ENCODE measurements at regions not wholly inside any gene's neighbourhood (a gene's known extent, or its start where the extent isn't known, plus 50 kb on each side); places are given as distances from the start of the nearest gene placed in this dataset.

- Histone ChIP-seq H3K27me3 (ENCODE audit: insufficient read depth, low read length, poor library complexity) (no peaks in the 10 kb centered on the region), H3K4me2 (ENCODE audit: insufficient read depth, low read length) (no peak overlapping the region), H3K9ac (ENCODE audit: low read depth, low read length) (no peak overlapping the region), H3K36me3 (ENCODE audit: insufficient read depth, low read length) (no peaks in the 10 kb centered on the region), H2AFZ (ENCODE audit: low read depth, low read length) (no peak overlapping the region), H3K27ac (ENCODE audit: low read length) (no peak overlapping the region), H3K9me3 (ENCODE audit: insufficient read depth, low read length, severe bottlenecking) (peaks cover 4% of the 10 kb centered on the region), H3K4me3 (ENCODE audit: low read depth in 1 of 2, low read length in 2 of 2) (no peak overlapping the region), H3K4me1 (ENCODE audit: insufficient read depth, low read length) (no peaks in the 10 kb centered on the region), H3K79me2 (ENCODE audit: insufficient read depth, low read length) (no peaks in the 10 kb centered on the region), H4K20me1 (ENCODE audit: insufficient read depth, low read length) (no peaks in the 10 kb centered on the region)
- ATAC-seq (ENCODE audit: insufficient read depth, low read depth) (no peak), DNase-seq (no peak)
- TF ChIP-seq EZH2 (IDR thresholded peaks at IDR 0.05; ENCODE audit: borderline replicate concordance, low read depth, low read length, severe bottlenecking) (no peak), CTCF (IDR thresholded peaks at IDR 0.05; ENCODE audit: borderline replicate concordance, extremely low read depth, low read length, poor library complexity, severe bottlenecking) (no peak)
These were observed 101.7 kb downstream of the BMS1 start for GRCh38 chr10:42883993-42884983.

- H3K27me3 ChIP-seq (ENCODE audit: insufficient read depth, low read length, poor library complexity), result no peaks in the 10 kb centered on the region
- H3K27ac ChIP-seq (ENCODE audit: low read length), result no peak overlapping the region
- ATAC-seq (ENCODE audit: insufficient read depth, low read depth) (no peak), DNase-seq (no peak)
- H3K9ac ChIP-seq (ENCODE audit: low read depth, low read length), result no peak overlapping the region
- H3K4me1 ChIP-seq (ENCODE audit: insufficient read depth, low read length), result no peaks in the 10 kb centered on the region
- no peaks in the 10 kb centered on the region for H3K79me2 ChIP-seq (ENCODE audit: insufficient read depth, low read length)
- no peaks in the 10 kb centered on the region for H3K36me3 ChIP-seq (ENCODE audit: insufficient read depth, low read length)
- TF ChIP-seq CTCF (IDR thresholded peaks at IDR 0.05; ENCODE audit: borderline replicate concordance, extremely low read depth, low read length, poor library complexity, severe bottlenecking), result no peak
- no peak for TF ChIP-seq EZH2 (IDR thresholded peaks at IDR 0.05; ENCODE audit: borderline replicate concordance, low read depth, low read length, severe bottlenecking)
- H3K9me3 ChIP-seq (ENCODE audit: insufficient read depth, low read length, severe bottlenecking), result peaks cover 4% of the 10 kb centered on the region
- no peaks in the 10 kb centered on the region for H4K20me1 ChIP-seq (ENCODE audit: insufficient read depth, low read length)
- no peak overlapping the region for H2AFZ ChIP-seq (ENCODE audit: low read depth, low read length)
- no peak overlapping the region for H3K4me2 ChIP-seq (ENCODE audit: insufficient read depth, low read length)
- no peak overlapping the region for H3K4me3 ChIP-seq (ENCODE audit: low read depth in 1 of 2, low read length in 2 of 2)
These were observed 103.1 kb downstream of the BMS1 start for GRCh38 chr10:42885491-42886270.

GRCh38 chr10:42887734-42888503, 105.3 kb downstream of the BMS1 start:
- Histone ChIP-seq H2AFZ (ENCODE audit: low read depth, low read length) (no peak overlapping the region), H3K9me3 (ENCODE audit: insufficient read depth, low read length, severe bottlenecking) (no peaks in the 10 kb centered on the region), H3K27me3 (ENCODE audit: insufficient read depth, low read length, poor library complexity) (no peaks in the 10 kb centered on the region), H4K20me1 (ENCODE audit: insufficient read depth, low read length) (no peaks in the 10 kb centered on the region), H3K4me1 (ENCODE audit: insufficient read depth, low read length) (no peaks in the 10 kb centered on the region), H3K9ac (ENCODE audit: low read depth, low read length) (no peak overlapping the region), H3K4me3 (ENCODE audit: low read depth in 1 of 2, low read length in 2 of 2) (no peak overlapping the region), H3K27ac (ENCODE audit: low read length) (no peak overlapping the region), H3K79me2 (ENCODE audit: insufficient read depth, low read length) (no peaks in the 10 kb centered on the region), H3K36me3 (ENCODE audit: insufficient read depth, low read length) (no peaks in the 10 kb centered on the region), H3K4me2 (ENCODE audit: insufficient read depth, low read length) (no peak overlapping the region)
- DNase-seq (no peak), ATAC-seq (ENCODE audit: insufficient read depth, low read depth) (no peak)
- TF ChIP-seq EZH2 (IDR thresholded peaks at IDR 0.05; ENCODE audit: borderline replicate concordance, low read depth, low read length, severe bottlenecking) (no peak), CTCF (IDR thresholded peaks at IDR 0.05; ENCODE audit: borderline replicate concordance, extremely low read depth, low read length, poor library complexity, severe bottlenecking) (no peak)

Measured in DND-41 (cell line).